Spleen (tissue), 11 donors: ENCODE measurements at regions not wholly inside any gene's neighbourhood (a gene's known extent, or its start where the extent isn't known, plus 50 kb on each side); places are given as distances from the start of the nearest gene placed in this dataset.

Experiments
- DNase-seq: peaks from one replicate; pipeline ENCODE4 v3.0.0-alpha.2; 2020
- H3K27ac ChIP-seq, 8 donors: fragments of 200-600 bp; sonication (generic) in 7 of 8; 1 replicate in 4 of 8; 2 replicates in 4 of 8; pipeline versions ENCODE4 v1.5.0 to v1.8.0; 2016 to 2021; ENCODE audit warnings: inconsistent platforms in 4 of 8, mild to moderate bottlenecking in 4 of 8, moderate library complexity in 1 of 8
- H3K27me3 ChIP-seq, 7 donors: fragments of 200-600 bp; sonication (generic) in 6 of 7; replicated peaks in 1 of 7; 1 replicate in 4 of 7; 2 replicates in 3 of 7; pipeline versions ENCODE4 v1.5.0 to v1.8.0; 2016 to 2021; ENCODE audit warnings: inconsistent platforms in 3 of 7, mild to moderate bottlenecking in 1 of 7
- H3K36me3 ChIP-seq, 6 donors: fragments of 200-600 bp; sonication (generic) in 5 of 6; 1 replicate in 4 of 6; 2 replicates in 2 of 6; pipeline versions ENCODE4 v1.5.0 to v1.8.0; 2016 to 2021; ENCODE audit warnings: inconsistent platforms in 2 of 6
- H3K4me1 ChIP-seq, 6 donors: fragments of 200-600 bp; sonication (generic) in 5 of 6; 1 replicate in 3 of 6; 2 replicates in 3 of 6; pipeline versions ENCODE4 v1.5.0 to v1.8.0; 2016 to 2021; ENCODE audit warnings: inconsistent platforms in 3 of 6
- H3K4me3 ChIP-seq, 8 donors: fragments of 200-600 bp; sonication (generic) in 7 of 8; 1 replicate in 4 of 8; 2 replicates in 4 of 8; pipeline versions ENCODE4 v1.5.0 to v1.8.0; 2016 to 2021; ENCODE audit warnings: inconsistent platforms in 4 of 8, mild to moderate bottlenecking in 4 of 8, moderate library complexity in 2 of 8
- H3K9me3 ChIP-seq, 8 donors: fragments of 200-600 bp; sonication (generic) in 7 of 8; 1 replicate in 4 of 8; 2 replicates in 4 of 8; pipeline versions ENCODE4 v1.5.0 to v1.8.0; 2016 to 2021; ENCODE audit warnings: inconsistent platforms in 4 of 8
- POLR2A ChIP-seq, 3 donors: fragments of 450-650 bp; IDR thresholded peaks; one replicate each; pipeline ENCODE4 v1.5.1; 2017; ENCODE audit warnings: antibody characterized with exemption in 3 of 3, mild to moderate bottlenecking in 1 of 3
- POLR2AphosphoS5 ChIP-seq, 3 donors: sonication (generic); formaldehyde crosslinking; IDR thresholded peaks; one replicate each; pipeline ENCODE4 v1.5.1; 2017; ENCODE audit warnings: antibody characterized with exemption in 3 of 3
- WGBS, 5 donors: extraction: QIAGEN DNeasy Blood & Tissue Kit in 3 of 5; methylation state at CpG; one replicate each; pipeline versions ENCODE4 v1.1.5 to v1.1.7; 2013 to 2018; 5-methylcytosine and 5-hydroxymethylcytosine counted together
- intact Hi-C: fragments of 100-400 bp; cut with DNase I; formaldehyde crosslinking; loops from one replicate; pipeline ENCODE4 v1.15.0; 2023; ENCODE audit warnings: low total_unique reads
- TF ChIP-seq, protein P1 (sequence below), 11 experiments: fragments of 200-600 bp in 7 of 11; fragments of 450-650 bp in 4 of 11; sonication (generic) in 4 of 11; IDR thresholded peaks in 8 of 11; conservative IDR thresholded peaks in 3 of 11; 1 replicate in 7 of 11; 2 replicates in 4 of 11; pipeline versions ENCODE4 v1.4.0 to v1.8.0; 2016 to 2021; ENCODE audit warnings: antibody characterized with exemption in 11 of 11, inconsistent platforms in 4 of 11, mild to moderate bottlenecking in 1 of 11
- donor health status: healthy with polysubstance abuse.
- donor health status: DM: no; HTN: no; CAD: no; lungs with moderate emphysema.
- donor health status: DM: no; HTN: no; CAD: no.
- donor health status: Bipolar disorder and iron deficiency.
- donor health status: healthy.
- donor health status: DM: no; HTN: no; CAD: no.
- donor health status: DM: yes; HTN: yes; CAD: no.

- Histone ChIP-seq H3K27ac (no peak overlapping the region), H3K4me1 (no peaks in the 10 kb centered on the region), H3K9me3 (no peaks in the 10 kb centered on the region), H3K27me3 (no peaks in the 10 kb centered on the region), H3K4me3 (no peak overlapping the region), H3K36me3 (no peaks in the 10 kb centered on the region)
- no peak for DNase-seq
- WGBS, 5 donors, result 67 to 83% (median 78%) methylated on average over 3 of the region's 3 CpGs
- TF ChIP-seq POLR2A (IDR thresholded peaks at IDR 0.05) (no peak), POLR2AphosphoS5 (IDR thresholded peaks at IDR 0.05) (no peak)
- TF ChIP-seq, protein P1, sequence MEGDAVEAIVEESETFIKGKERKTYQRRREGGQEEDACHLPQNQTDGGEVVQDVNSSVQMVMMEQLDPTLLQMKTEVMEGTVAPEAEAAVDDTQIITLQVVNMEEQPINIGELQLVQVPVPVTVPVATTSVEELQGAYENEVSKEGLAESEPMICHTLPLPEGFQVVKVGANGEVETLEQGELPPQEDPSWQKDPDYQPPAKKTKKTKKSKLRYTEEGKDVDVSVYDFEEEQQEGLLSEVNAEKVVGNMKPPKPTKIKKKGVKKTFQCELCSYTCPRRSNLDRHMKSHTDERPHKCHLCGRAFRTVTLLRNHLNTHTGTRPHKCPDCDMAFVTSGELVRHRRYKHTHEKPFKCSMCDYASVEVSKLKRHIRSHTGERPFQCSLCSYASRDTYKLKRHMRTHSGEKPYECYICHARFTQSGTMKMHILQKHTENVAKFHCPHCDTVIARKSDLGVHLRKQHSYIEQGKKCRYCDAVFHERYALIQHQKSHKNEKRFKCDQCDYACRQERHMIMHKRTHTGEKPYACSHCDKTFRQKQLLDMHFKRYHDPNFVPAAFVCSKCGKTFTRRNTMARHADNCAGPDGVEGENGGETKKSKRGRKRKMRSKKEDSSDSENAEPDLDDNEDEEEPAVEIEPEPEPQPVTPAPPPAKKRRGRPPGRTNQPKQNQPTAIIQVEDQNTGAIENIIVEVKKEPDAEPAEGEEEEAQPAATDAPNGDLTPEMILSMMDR (IDR thresholded peaks at IDR 0.05 in 8 of 11, conservative IDR thresholded peaks at IDR 0.05 in 3 of 11), result no peak
- intact Hi-C loops, result no loop called here
Observed at GRCh38 chr6:92762443-92763273, 656.7 kb downstream of the EPHA7 start.

- Histone ChIP-seq H3K27ac (no peak overlapping the region), H3K4me3 (no peak overlapping the region), H3K27me3 (no peaks in the 10 kb centered on the region), H3K36me3 (no peaks in the 10 kb centered on the region), H3K4me1 (no peaks in the 10 kb centered on the region), H3K9me3 (peaks cover 0 to 5% (median 0%) of the 10 kb centered on the region in 8 donors)
- 67 to 90% (median 79%) methylated on average over 3 of the region's 3 CpGs for WGBS, 5 donors
- intact Hi-C loops, result no loop called here
- DNase-seq, result no peak
- TF ChIP-seq, protein P1 (IDR thresholded peaks at IDR 0.05 in 8 of 11, conservative IDR thresholded peaks at IDR 0.05 in 3 of 11), result no peak
- no peak for TF ChIP-seq POLR2A (IDR thresholded peaks at IDR 0.05)
Observed at GRCh38 chr6:92759178-92759577, 660.2 kb downstream of the EPHA7 start.

- whole genome bisulfite sequencing, 5 donors, result 61 to 76% (median 71%) methylated on average over 4 of the region's 4 CpGs
- Histone ChIP-seq H3K4me1 (no peaks in the 10 kb centered on the region), H3K27me3 (no peaks in the 10 kb centered on the region), H3K4me3 (no peak overlapping the region), H3K27ac (no peak overlapping the region), H3K9me3 (peaks cover 0 to 16% (median 9%) of the 10 kb centered on the region in 8 donors), H3K36me3 (no peaks in the 10 kb centered on the region)
- no peak for TF ChIP-seq POLR2AphosphoS5 (IDR thresholded peaks at IDR 0.05)
- TF ChIP-seq POLR2A (IDR thresholded peaks at IDR 0.05), result no peak
- TF ChIP-seq, protein P1 (IDR thresholded peaks at IDR 0.05 in 8 of 11, conservative IDR thresholded peaks at IDR 0.05 in 3 of 11), result no peak
- no peak for DNase-seq
- intact Hi-C loops, result no loop called here
Observed at GRCh38 chr6:92757925-92758324, 661.4 kb downstream of the EPHA7 start.

- H3K36me3 ChIP-seq, result no peaks in the 10 kb centered on the region
- no peak overlapping the region for H3K27ac ChIP-seq
- 82 to 89% (median 83%) methylated on average over 4 of the region's 4 CpGs for WGBS, 5 donors
- TF ChIP-seq POLR2A (IDR thresholded peaks at IDR 0.05) (no peak), POLR2AphosphoS5 (IDR thresholded peaks at IDR 0.05) (no peak)
- TF ChIP-seq, protein P1 (IDR thresholded peaks at IDR 0.05 in 8 of 11, conservative IDR thresholded peaks at IDR 0.05 in 3 of 11), result no peak
- intact Hi-C loops, result no loop called here
- no peaks in the 10 kb centered on the region for H3K27me3 ChIP-seq
- H3K9me3 ChIP-seq, result peaks cover 3 to 27% (median 19%) of the 10 kb centered on the region in 8 donors
- DNase-seq, result no peak
- H3K4me3 ChIP-seq, result no peak overlapping the region
- no peaks in the 10 kb centered on the region for H3K4me1 ChIP-seq
Observed at GRCh38 chr6:92756912-92757311, 662.4 kb downstream of the EPHA7 start.
